Aorta (tissue), 5 donors: ENCODE measurements at regions not wholly inside any gene's neighbourhood (a gene's known extent, or its start where the extent isn't known, plus 50 kb on each side); places are given as distances from the start of the nearest gene placed in this dataset.
A peak's percentile ranks its signal among the peaks of the same experiment; 100 is the strongest.
"Not testable (repeated sequence)": the region's sequence is repeated elsewhere in the genome, so short reads cannot be mapped to it uniquely, and the experiment has no call there.

Experiments
- ATAC-seq: fragments of 200-7000 bp; cut with Tn5 transposase; one replicate; pipeline ENCODE4 v1.9.1; 2022; ENCODE audit warnings: moderate library complexity; ENCODE audit not compliant: low FRiP score
- DNase-seq, 2 donors: peaks; one replicate each; pipeline ENCODE4 v3.0.0-alpha.2; 2020
- H3K27ac ChIP-seq, 2 donors: one replicate each; pipeline ENCODE4 v1.5.1; 2013; ENCODE audit warnings: low read length in 2 of 2, mild to moderate bottlenecking in 2 of 2, moderate library complexity in 2 of 2, control low read depth in 1 of 2, inconsistent platforms in 1 of 2, low read depth in 1 of 2
- H3K27me3 ChIP-seq, 2 donors: one replicate each; pipeline ENCODE4 v1.6.1; 2013; ENCODE audit warnings: control low read depth in 1 of 2, low read length in 1 of 2, mild to moderate bottlenecking in 1 of 2, moderate library complexity in 1 of 2; ENCODE audit not compliant: insufficient read depth in 2 of 2, control insufficient read depth in 1 of 2
- H3K36me3 ChIP-seq, 2 donors: one replicate each; pipeline ENCODE4 v1.6.1; 2013; ENCODE audit warnings: control low read depth in 1 of 2, low read length in 1 of 2, mild to moderate bottlenecking in 1 of 2; ENCODE audit not compliant: insufficient read depth in 2 of 2, control insufficient read depth in 1 of 2
- H3K4me1 ChIP-seq, 2 donors: one replicate each; pipeline ENCODE4 v1.6.1; 2013; ENCODE audit warnings: low read length in 2 of 2, control low read depth in 1 of 2, mild to moderate bottlenecking in 1 of 2, moderate library complexity in 1 of 2; ENCODE audit not compliant: insufficient read depth in 2 of 2, control insufficient read depth in 1 of 2
- H3K4me3 ChIP-seq, 2 donors: one replicate each; pipeline ENCODE4 v1.5.1; 2013; ENCODE audit warnings: low read length in 2 of 2, control low read depth in 1 of 2, mild to moderate bottlenecking in 1 of 2
- H3K9me3 ChIP-seq: one replicate; pipeline ENCODE4 v1.6.1; 2013; ENCODE audit warnings: mild to moderate bottlenecking, low read length; ENCODE audit not compliant: control insufficient read depth
- WGBS, 2 donors: extraction: QIAGEN DNeasy Blood & Tissue Kit; methylation state at CpG; one replicate each; pipeline ENCODE4 v1.1.7; 2013; 5-methylcytosine and 5-hydroxymethylcytosine counted together
- intact Hi-C, 2 donors: fragments of 100-400 bp; cut with DNase I; formaldehyde crosslinking; loops; one replicate each; pipeline versions ENCODE4 v1.14.2 to v1.15.0; 2022
- donor health status: healthy with polysubstance abuse.
- donor health status: Bipolar disorder and iron deficiency.
- donor health status: DM: no; HTN: no; CAD: no.
- donor health status: DM: no; HTN: no; CAD: no.
- donor health status: DM: yes; HTN: yes; CAD: no.

DNA sequence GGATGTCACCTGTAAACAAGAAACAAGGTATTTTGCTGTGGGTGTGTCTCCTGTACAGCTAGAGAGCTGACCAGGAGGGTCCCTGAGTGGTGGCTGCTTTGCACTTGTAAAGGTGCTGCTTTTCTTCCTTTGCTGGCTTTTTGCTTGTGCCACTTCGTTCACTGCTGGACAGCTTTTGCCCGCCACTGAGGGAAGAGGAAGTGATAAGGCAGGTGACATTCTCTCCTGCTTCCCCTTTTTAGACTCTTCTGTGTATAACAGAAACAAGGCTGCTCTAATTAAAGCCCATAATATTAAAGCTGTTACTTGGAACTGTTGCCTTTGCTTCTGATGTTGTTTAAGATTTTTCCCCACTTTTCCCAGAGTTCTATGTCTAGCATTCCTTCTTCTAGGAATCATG lies 218.6 kb upstream of the TSPY4 start:
- Histone ChIP-seq H3K4me1 (no peaks in the 10 kb centered on the region), H3K27ac (no peak overlapping the region), H3K4me3 (no peak overlapping the region), H3K36me3 (no peaks in the 10 kb centered on the region), H3K27me3 (no peaks in the 10 kb centered on the region), H3K9me3 (no peaks in the 10 kb centered on the region)
- intact Hi-C loops = no loop called here
- no peak for ATAC-seq
- no peak for DNase-seq
- WGBS, 2 donors = 48% methylated on average over 2 of the region's 2 CpGs; no CpG with 5 or more reads in 1 of the 2 donors

DNA sequence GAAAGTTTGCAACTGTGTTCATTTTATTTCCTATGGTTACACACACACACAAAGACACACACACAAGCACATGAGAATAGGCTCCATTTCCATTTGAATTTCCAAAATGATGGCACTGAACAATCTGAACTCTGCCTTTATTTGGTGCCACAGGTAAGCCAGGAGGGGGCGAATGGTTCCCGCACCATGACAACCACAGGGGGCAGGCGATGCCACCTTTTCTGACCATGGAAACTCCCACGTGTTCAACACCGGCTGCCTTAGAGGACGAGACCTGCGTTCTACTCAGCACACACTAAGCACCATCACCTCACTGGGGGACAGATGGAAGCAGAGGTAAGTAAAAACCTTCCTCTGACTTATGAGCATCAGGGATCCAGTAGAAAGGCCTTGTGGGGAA lies 212.6 kb upstream of the TSPY4 start:
- intact Hi-C loops = no loop called here
- ATAC-seq = no peak
- Histone ChIP-seq H3K27me3 (no peaks in the 10 kb centered on the region), H3K4me3 (no peak overlapping the region), H3K27ac (no peak overlapping the region), H3K36me3 (no peaks in the 10 kb centered on the region), H3K9me3 (no peaks in the 10 kb centered on the region), H3K4me1 (no peaks in the 10 kb centered on the region)
- 62% methylated on average over 7 of the region's 7 CpGs; no CpG with 5 or more reads in 1 of the 2 donors for WGBS, 2 donors
- DNase-seq = no peak

DNA sequence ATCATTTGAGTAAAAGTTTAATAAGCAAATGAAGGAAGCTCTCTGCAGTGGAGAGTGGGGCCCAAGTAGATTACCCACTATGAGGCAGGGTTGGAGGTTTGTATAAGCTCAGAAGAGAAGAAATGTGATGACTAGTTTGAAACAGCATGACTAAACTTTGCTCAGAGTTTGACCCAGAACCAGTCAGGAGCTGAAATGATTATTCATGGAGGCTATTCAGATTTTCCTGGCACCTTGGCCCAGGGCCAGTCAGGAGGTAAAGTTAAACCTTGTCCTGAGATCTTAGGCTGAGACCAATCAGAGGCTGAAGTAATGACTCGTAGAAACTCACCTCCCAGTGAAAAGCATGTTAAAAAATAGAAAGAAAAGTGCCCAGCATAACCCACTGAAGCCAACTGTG lies 210.7 kb upstream of the TSPY4 start:
- no peak overlapping the region for H3K4me3 ChIP-seq
- H3K9me3 ChIP-seq = no peaks in the 10 kb centered on the region
- no peak for DNase-seq
- H3K36me3 ChIP-seq = no peaks in the 10 kb centered on the region
- intact Hi-C loops = no loop called here
- H3K27ac ChIP-seq = no peak overlapping the region
- WGBS, 2 donors = 27% methylated on average over 1 of the region's 1 CpG; no CpG with 5 or more reads in 1 of the 2 donors
- ATAC-seq = no peak
- H3K4me1 ChIP-seq = no peaks in the 10 kb centered on the region
- no peaks in the 10 kb centered on the region for H3K27me3 ChIP-seq

DNA sequence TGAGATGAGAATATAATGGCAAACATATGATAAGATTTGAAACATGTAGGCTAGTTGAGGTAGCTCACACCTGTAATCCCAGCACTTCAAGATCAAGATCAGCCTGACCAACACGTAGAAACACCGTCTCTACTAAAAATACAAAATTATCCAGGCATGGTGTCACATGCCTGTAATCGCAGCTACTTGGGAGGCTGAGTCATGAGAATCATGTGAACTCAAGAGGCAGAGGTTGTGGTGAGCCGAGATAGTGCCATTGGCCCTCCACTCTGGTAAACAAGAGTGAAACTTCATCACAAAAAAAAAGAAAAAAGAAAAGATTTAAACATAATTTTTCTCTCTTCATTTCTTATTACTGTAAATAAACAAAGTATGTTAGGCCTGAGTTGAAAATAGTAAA lies 193.9 kb upstream of the TSPY4 start:
- H3K36me3 ChIP-seq, H3K4me3 ChIP-seq, DNase-seq, H3K27ac ChIP-seq, H3K9me3 ChIP-seq, H3K27me3 ChIP-seq, ATAC-seq, H3K4me1 ChIP-seq, intact Hi-C loops: not testable (repeated sequence)
- 13% methylated on average over 4 of the region's 4 CpGs; no CpG with 5 or more reads in 1 of the 2 donors for WGBS, 2 donors

DNA sequence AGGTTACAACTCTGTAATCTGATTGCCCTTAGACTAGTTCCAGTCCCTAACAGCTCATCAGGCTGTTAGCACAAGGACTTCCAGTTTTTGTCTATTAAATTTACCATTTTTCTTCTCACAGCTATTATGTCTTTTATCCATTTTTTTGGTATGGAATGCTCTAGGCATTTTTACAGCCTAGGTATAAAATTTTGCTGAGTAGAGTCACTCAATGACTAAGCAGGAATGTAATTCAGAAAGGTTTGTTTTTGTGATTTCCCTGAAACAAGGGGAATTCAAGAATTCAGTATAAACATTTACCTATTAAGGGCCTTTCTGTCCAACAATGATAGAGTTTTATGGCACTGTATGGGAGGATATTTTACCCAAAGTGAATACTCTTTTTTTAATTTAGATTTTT lies 182.7 kb upstream of the TSPY4 start:
- H3K4me3 ChIP-seq, H3K4me1 ChIP-seq, H3K27ac ChIP-seq, DNase-seq, ATAC-seq, intact Hi-C loops, H3K27me3 ChIP-seq, H3K36me3 ChIP-seq, H3K9me3 ChIP-seq: not testable (repeated sequence)

DNA sequence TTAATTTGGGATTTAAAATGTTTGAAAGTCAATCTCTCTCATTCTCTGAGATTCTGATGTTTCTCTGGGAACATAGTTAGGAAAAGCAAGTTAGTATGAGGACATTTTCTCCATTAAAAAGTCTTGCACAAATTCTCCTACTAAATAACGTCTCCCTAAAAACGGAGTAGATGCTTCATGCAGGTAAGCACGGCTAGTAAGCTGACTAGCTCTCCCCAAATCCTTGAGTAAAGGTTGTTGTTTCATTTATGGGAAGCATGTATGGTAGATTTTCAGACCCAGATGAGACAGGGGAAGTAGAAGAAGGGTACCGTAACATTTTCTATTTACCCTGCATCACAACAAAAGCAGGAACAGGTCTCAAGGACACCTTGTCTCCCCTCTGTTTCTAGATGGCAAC lies 181.5 kb upstream of the TSPY4 start:
- no peak overlapping the region for H3K4me3 ChIP-seq
- no peak overlapping the region for H3K27ac ChIP-seq
- no peaks in the 10 kb centered on the region for H3K27me3 ChIP-seq
- intact Hi-C loops = no loop called here
- H3K36me3 ChIP-seq = no peaks in the 10 kb centered on the region
- WGBS, 2 donors = 61% methylated on average over 4 of the region's 4 CpGs; no CpG with 5 or more reads in 1 of the 2 donors
- DNase-seq (no peak), ATAC-seq (no peak)
- H3K4me1 ChIP-seq = no peaks in the 10 kb centered on the region
- no peaks in the 10 kb centered on the region for H3K9me3 ChIP-seq

DNA sequence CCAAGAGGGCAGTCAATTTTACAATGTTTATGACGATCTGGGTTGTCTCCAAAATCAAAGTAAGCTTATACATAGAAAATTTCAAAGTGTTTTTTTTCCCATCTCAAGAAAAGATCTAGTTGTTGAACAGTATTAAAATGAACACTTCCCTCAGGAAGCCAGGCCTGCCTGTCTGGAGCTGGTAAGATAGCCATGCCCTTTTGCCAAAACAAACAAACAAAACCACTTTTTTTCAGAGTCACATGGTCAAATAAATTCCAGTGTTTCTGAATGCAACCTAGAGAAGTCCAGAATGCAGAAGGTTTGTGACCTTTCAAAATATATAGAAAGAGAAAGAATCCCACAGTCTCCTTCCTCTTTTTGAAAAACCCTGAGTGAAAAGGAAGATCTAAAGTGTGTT lies 178.6 kb upstream of the TSPY4 start:
- intact Hi-C loops = no loop called here
- Histone ChIP-seq H3K27ac (no peak overlapping the region), H3K4me3 (no peak overlapping the region), H3K4me1 (no peaks in the 10 kb centered on the region), H3K36me3 (no peaks in the 10 kb centered on the region), H3K27me3 (no peaks in the 10 kb centered on the region), H3K9me3 (no peaks in the 10 kb centered on the region)
- no peak for DNase-seq
- ATAC-seq = no peak
- WGBS, 2 donors = 9% methylated on average over 1 of the region's 1 CpG; no CpG with 5 or more reads in 1 of the 2 donors

DNA sequence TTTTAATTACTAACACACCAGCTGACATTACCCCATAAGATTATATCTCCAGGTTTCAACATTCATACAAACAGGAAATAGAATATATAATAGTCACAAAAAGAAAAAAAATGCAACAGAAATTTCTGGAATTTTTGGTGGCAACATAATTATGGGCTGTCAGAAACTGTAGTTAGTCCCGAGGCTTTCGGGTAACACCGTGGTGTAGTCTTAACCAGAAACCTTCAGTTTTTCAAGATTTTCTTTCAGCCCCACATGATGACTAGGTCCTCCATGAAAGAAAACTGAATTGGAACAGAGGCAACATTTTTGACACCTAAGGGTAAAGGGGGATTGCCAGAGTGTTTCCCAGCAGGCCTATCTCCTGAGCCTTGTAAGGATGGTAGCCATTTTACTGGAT lies 176.9 kb upstream of the TSPY4 start:
- H3K27ac ChIP-seq = peak overlapping the region in 1 of 2 donors; percentile 57
- intact Hi-C loops = not testable (repeated sequence)

DNA sequence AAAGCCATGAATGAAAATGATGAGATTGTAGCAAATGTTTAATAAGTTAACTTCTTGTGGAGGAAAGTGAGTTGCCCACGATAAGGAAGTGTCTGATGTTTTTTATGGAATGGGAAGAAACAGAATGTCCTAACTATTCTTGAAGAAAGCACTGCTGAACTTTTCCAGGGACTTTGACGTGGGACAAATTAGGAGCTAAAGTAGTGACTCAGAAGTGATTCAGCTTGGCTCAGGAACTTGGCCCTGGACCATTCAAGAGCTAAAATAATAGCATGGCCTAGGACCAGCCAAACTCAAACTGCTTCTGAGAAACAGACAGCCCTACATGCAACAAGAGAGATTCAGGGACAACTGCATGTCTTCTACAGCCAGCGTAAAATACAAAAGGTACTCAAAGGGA lies 176.3 kb upstream of the TSPY4 start:
- H3K27me3 ChIP-seq, H3K27ac ChIP-seq, intact Hi-C loops, H3K9me3 ChIP-seq, H3K4me1 ChIP-seq, DNase-seq, H3K4me3 ChIP-seq, H3K36me3 ChIP-seq, ATAC-seq: not testable (repeated sequence)
- 4% methylated on average over 3 of the region's 3 CpGs; no CpG with 5 or more reads in 1 of the 2 donors for WGBS, 2 donors

More for the DNA sequence above, 176.9 kb upstream of the TSPY4 start:
- H3K9me3 ChIP-seq, H3K4me3 ChIP-seq, H3K27me3 ChIP-seq, ATAC-seq, H3K4me1 ChIP-seq, H3K36me3 ChIP-seq, DNase-seq: not testable (repeated sequence)
- 83% methylated on average over 3 of the region's 3 CpGs; no CpG with 5 or more reads in 1 of the 2 donors for WGBS, 2 donors
